Suprapubic skin (tissue), 4 donors: ENCODE measurements at regions not wholly inside any gene's neighbourhood (a gene's known extent, or its start where the extent isn't known, plus 50 kb on each side); places are given as distances from the start of the nearest gene placed in this dataset.

Experiments used
- DNase-seq, 2 donors: peaks; one replicate each; pipeline ENCODE4 v3.0.0-alpha.2; 2019; ENCODE audit warnings: low spot score in 2 of 2
- H3K27ac ChIP-seq: fragments of 200-600 bp; sonication (generic); one replicate; pipeline ENCODE4 v1.5.1; 2019
- H3K27me3 ChIP-seq: fragments of 200-600 bp; sonication (generic); one replicate; pipeline ENCODE4 v1.5.1; 2019
- H3K36me3 ChIP-seq: fragments of 200-600 bp; sonication (generic); one replicate; pipeline ENCODE4 v1.5.1; 2019
- H3K4me1 ChIP-seq: fragments of 200-600 bp; sonication (generic); one replicate; pipeline ENCODE4 v1.5.1; 2019
- H3K4me3 ChIP-seq: fragments of 200-600 bp; sonication (generic); one replicate; pipeline ENCODE4 v1.5.1; 2019; ENCODE audit warnings: mild to moderate bottlenecking
- H3K9me3 ChIP-seq: fragments of 200-600 bp; sonication (generic); one replicate; pipeline ENCODE4 v1.5.1; 2019
- CTCF ChIP-seq, 2 donors: fragments of 200-600 bp in 1 of 2; fragments of 450-650 bp in 1 of 2; sonication (generic) in 1 of 2; IDR thresholded peaks; one replicate each; pipeline ENCODE4 v1.5.1; 2016 to 2019; ENCODE audit warnings: antibody characterized with exemption in 2 of 2, mild to moderate bottlenecking in 1 of 2, moderate library complexity in 1 of 2
- EP300 ChIP-seq: sonication (generic); formaldehyde crosslinking; IDR thresholded peaks from one replicate; pipeline ENCODE4 v1.6.1; 2017; ENCODE audit warnings: antibody characterized with exemption
- POLR2A ChIP-seq, 2 donors: fragments of 450-650 bp; IDR thresholded peaks; one replicate each; pipeline ENCODE4 v1.6.1; 2017; ENCODE audit warnings: antibody characterized with exemption in 2 of 2, mild to moderate bottlenecking in 2 of 2, moderate library complexity in 2 of 2
- POLR2AphosphoS5 ChIP-seq, 3 donors: sonication (generic); formaldehyde crosslinking; IDR thresholded peaks; one replicate each; pipeline ENCODE4 v1.6.1; 2017; ENCODE audit warnings: antibody characterized with exemption in 3 of 3
- WGBS: methylation state at CpG from one replicate; pipeline ENCODE4 v1.1.5; 2018; 5-methylcytosine and 5-hydroxymethylcytosine counted together

DNA sequence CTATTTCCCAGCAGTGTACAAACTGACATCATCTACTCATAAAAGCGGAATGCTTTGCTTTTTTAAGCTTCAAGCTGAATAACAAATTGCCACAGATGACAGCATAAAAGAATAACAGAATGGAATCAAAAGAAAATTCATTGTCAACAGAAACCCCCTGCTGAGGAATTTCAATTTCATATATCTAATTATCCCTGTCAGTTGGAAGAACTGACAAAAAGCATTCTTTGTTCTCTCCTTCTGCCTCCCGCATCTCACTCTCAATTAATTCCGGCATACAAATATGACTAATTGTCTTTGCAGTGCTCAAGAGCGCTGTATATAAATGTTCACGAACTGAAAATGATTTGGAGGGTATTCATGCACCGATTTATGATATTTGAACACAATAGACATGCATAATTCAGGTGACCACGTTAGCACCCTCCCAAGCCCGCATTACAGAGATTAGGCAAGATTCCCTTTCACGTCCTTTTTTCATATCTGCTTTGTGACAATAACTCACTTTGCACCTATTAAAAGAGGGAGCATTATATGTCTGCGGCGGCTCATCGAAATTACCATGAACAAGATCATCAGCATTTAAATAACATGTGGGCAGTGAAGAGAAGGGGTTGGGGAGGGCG lies 277.7 kb upstream of the SALL3 start:
- Histone ChIP-seq H3K36me3 (no peaks in the 10 kb centered on the region), H3K4me3 (no peak overlapping the region), H3K4me1 (no peaks in the 10 kb centered on the region), H3K27me3 (peaks cover 11% of the 10 kb centered on the region), H3K27ac (no peak overlapping the region), H3K9me3 (no peaks in the 10 kb centered on the region)
- 44% methylated on average over 13 of the region's 13 CpGs for WGBS
- TF ChIP-seq POLR2A (IDR thresholded peaks at IDR 0.05) = no peak
- TF ChIP-seq POLR2AphosphoS5 (IDR thresholded peaks at IDR 0.05) = no peak
- TF ChIP-seq CTCF (IDR thresholded peaks at IDR 0.05) = no peak
- TF ChIP-seq EP300 = no peak
- DNase-seq = peak in 1 of 2 donors; percentile 9

- 93% methylated on average over 26 of the region's 26 CpGs for WGBS
- no peaks in the 10 kb centered on the region for H3K9me3 ChIP-seq
- TF ChIP-seq POLR2A (IDR thresholded peaks at IDR 0.05) (no peak), POLR2AphosphoS5 (IDR thresholded peaks at IDR 0.05) (no peak), CTCF (IDR thresholded peaks at IDR 0.05) (no peak), EP300 (no peak)
- no peak overlapping the region for H3K4me3 ChIP-seq
- DNase-seq = peak in 1 of 2 donors; percentile 13
- H3K4me1 ChIP-seq = no peaks in the 10 kb centered on the region
- no peak overlapping the region for H3K27ac ChIP-seq
- no peaks in the 10 kb centered on the region for H3K36me3 ChIP-seq
- H3K27me3 ChIP-seq = peaks cover 11% of the 10 kb centered on the region
These were observed 276.3 kb upstream of the SALL3 start for GRCh38 chr18:78703291-78703690.

- peaks cover 11% of the 10 kb centered on the region for H3K27me3 ChIP-seq
- H3K4me1 ChIP-seq = no peaks in the 10 kb centered on the region
- peak in 1 of 2 donors; percentile 65 for DNase-seq
- H3K36me3 ChIP-seq = no peaks in the 10 kb centered on the region
- H3K4me3 ChIP-seq = no peak overlapping the region
- 59% methylated on average over 14 of the region's 16 CpGs for WGBS
- H3K9me3 ChIP-seq = no peaks in the 10 kb centered on the region
- TF ChIP-seq POLR2A (IDR thresholded peaks at IDR 0.05) (no peak), EP300 (no peak), POLR2AphosphoS5 (IDR thresholded peaks at IDR 0.05) (no peak), CTCF (IDR thresholded peaks at IDR 0.05) (no peak)
- H3K27ac ChIP-seq = no peak overlapping the region
These were observed 274.6 kb upstream of the SALL3 start for GRCh38 chr18:78704971-78705461.

DNA sequence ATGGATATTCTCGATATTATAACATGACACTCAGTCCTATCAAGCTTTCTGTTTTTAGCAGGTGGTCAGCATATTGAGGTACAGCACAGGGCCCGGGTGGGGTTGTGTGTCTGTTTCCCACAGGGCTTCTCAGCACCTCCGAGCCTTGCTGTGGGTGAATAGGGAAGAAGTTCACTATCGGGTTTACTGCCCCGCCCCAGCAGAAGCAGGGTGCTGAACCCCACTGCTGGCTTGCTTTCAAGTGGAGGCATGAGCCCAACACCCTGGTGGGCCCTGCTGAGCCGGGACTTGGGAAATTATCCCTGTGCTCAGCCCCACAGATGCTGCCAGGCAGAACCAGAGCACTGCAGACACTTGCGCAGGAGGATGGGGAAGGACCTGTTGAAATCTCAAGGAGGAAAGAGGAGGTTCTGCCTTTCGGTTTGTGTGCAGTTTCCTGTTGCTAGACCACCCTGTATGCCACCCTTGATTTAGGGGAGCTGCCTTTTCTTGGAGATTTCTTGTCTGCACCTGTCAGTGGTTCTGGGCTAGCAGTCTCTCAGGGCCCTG lies 270.3 kb upstream of the SALL3 start:
- Histone ChIP-seq H3K4me1 (no peaks in the 10 kb centered on the region), H3K4me3 (no peak overlapping the region), H3K27ac (no peak overlapping the region), H3K36me3 (no peaks in the 10 kb centered on the region), H3K9me3 (no peaks in the 10 kb centered on the region), H3K27me3 (no peaks in the 10 kb centered on the region)
- TF ChIP-seq EP300 (no peak), CTCF (IDR thresholded peaks at IDR 0.05) (no peak), POLR2AphosphoS5 (IDR thresholded peaks at IDR 0.05) (no peak), POLR2A (IDR thresholded peaks at IDR 0.05) (no peak)
- WGBS = 86% methylated on average over 8 of the region's 8 CpGs
- DNase-seq = peak in 1 of 2 donors; percentile 55

- 93% methylated on average over 8 of the region's 8 CpGs for WGBS
- TF ChIP-seq POLR2A (IDR thresholded peaks at IDR 0.05) (no peak), POLR2AphosphoS5 (IDR thresholded peaks at IDR 0.05) (no peak), EP300 (no peak), CTCF (IDR thresholded peaks at IDR 0.05) (no peak)
- H3K27me3 ChIP-seq = no peaks in the 10 kb centered on the region
These were observed 268.3 kb upstream of the SALL3 start for GRCh38 chr18:78711316-78711715.

More at GRCh38 chr18:78711316-78711715, 268.3 kb upstream of the SALL3 start:
- Histone ChIP-seq H3K36me3 (no peaks in the 10 kb centered on the region), H3K27ac (no peak overlapping the region), H3K4me1 (no peaks in the 10 kb centered on the region), H3K4me3 (no peak overlapping the region), H3K9me3 (no peaks in the 10 kb centered on the region)
- peak in 1 of 2 donors; percentile 61 for DNase-seq
